ENCODE measurements at regions not wholly inside any gene's neighbourhood (a gene's known extent, or its start where the extent isn't known, plus 50 kb on each side); places are given as distances from the start of the nearest gene placed in this dataset.

DNA sequence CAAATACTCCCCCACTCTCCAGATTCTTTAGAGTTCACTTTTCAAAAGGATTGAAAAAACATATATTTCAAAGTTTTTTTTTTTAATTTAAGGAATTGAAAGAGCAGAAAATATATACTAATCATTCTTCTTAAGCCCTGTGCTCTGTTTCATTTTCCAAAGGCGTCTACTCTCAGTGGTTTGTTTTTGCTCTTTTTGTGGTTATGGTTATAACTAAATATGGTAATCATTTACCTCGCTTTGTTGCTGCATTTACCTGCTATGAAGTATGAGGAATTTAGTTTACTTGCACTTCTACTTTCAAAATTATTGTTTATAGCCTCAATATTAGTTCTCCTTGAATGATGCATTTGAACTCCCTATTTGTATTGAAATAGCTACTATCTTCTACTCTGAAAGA, 55.9 kb upstream of the LRRK2 start:
- DNase-seq (ENCODE audit: low read depth in 1 of 2, low spot score in 2 of 2) (no peak), FAIRE-seq (no peak)
- H3K27me3 ChIP-seq (replicated peaks in 1 of 4; ENCODE audit: control insufficient read depth in 3 of 4, extremely low read depth in 1 of 4, insufficient read depth in 3 of 4, low read length in 3 of 4) = no peaks in the 10 kb centered on the region
- H4K5ac ChIP-seq (ENCODE audit: insufficient read length, low read depth, low read length) = no peak overlapping the region
- no peak overlapping the region for H3K9ac ChIP-seq (replicated peaks in 1 of 4; ENCODE audit: extremely low read depth in 1 of 4, low read depth in 3 of 4, low read length in 3 of 4)
- no peaks in the 10 kb centered on the region for H3K79me1 ChIP-seq (ENCODE audit: low read depth, low read length)
- H3K36me3 ChIP-seq (ENCODE audit: control insufficient read depth in 2 of 4, insufficient read depth in 4 of 4, low read length in 3 of 4) = no peaks in the 10 kb centered on the region; a peak in 2 of 8 replicates
- H2BK120ac ChIP-seq (replicated peaks; ENCODE audit: low read depth, low read length) = no peak overlapping the region
- no peak overlapping the region for H2AFZ ChIP-seq (ENCODE audit: low read length)
- WGBS, 2 experiments (ENCODE audit: extremely low coverage in 1 of 2, insufficient coverage in 1 of 2, insufficient read length in 1 of 2, insufficient replicate concordance in 2 of 2, low coverage in 1 of 2, low lambda C conversion rate in 2 of 2, missing lambda C conversion rate in 1 of 2) = 97% methylated on average over 2 of the region's 2 CpGs; no CpG with 5 or more reads in 1 of the 2 experiments
- no peak overlapping the region for H3K14ac ChIP-seq (ENCODE audit: insufficient read length)
- H4K91ac ChIP-seq (replicated peaks; ENCODE audit: insufficient read length, low read length) = no peak overlapping the region
- no peaks in the 10 kb centered on the region for H3K4me1 ChIP-seq (replicated peaks in 1 of 4; ENCODE audit: control insufficient read depth in 3 of 4, insufficient read depth in 4 of 4, low read length in 3 of 4)
- no peaks in the 10 kb centered on the region for H4K20me1 ChIP-seq (replicated peaks in 1 of 2; ENCODE audit: control insufficient read depth in 1 of 2, insufficient read depth in 2 of 2, low read length in 2 of 2)
- no peak overlapping the region for H3K27ac ChIP-seq (ENCODE audit: low read depth, low read length)
- peaks cover 9 to 17% of the 10 kb centered on the region in 2 experiments; a peak in 3 of 4 replicates for H3K9me3 ChIP-seq (ENCODE audit: insufficient read depth in 2 of 2, low read depth in 1 of 2, low read length in 1 of 2)
- no peak overlapping the region for H3K4me2 ChIP-seq (ENCODE audit: insufficient read depth in 1 of 2, low read depth in 2 of 2, low read length in 2 of 2)
- H2BK5ac ChIP-seq (ENCODE audit: low read depth, low read length) = no peak overlapping the region
- H3K23ac ChIP-seq (ENCODE audit: insufficient read length) = no peak overlapping the region
- H2BK20ac ChIP-seq (ENCODE audit: low read length) = no peak overlapping the region
- H3K79me2 ChIP-seq (ENCODE audit: control insufficient read depth in 1 of 2, insufficient read depth in 2 of 2, low read length in 2 of 2) = no peaks in the 10 kb centered on the region
- POLR2A ChIA-PET (ENCODE audit: partially characterized antibody) = no interaction called here
- H3K56ac ChIP-seq (replicated peaks; ENCODE audit: insufficient read length, low read depth, low read length) = no peak overlapping the region
- no peak overlapping the region for H3K18ac ChIP-seq (ENCODE audit: extremely low read depth, low read length)
- H4K8ac ChIP-seq (ENCODE audit: extremely low read depth, insufficient read depth, low read length) = no peak overlapping the region
- H3K4me3 ChIP-seq (ENCODE audit: extremely low read depth in 1 of 4, insufficient read depth in 2 of 4, low read depth in 3 of 4, low read length in 4 of 4) = no peak overlapping the region
- no peaks in the 10 kb centered on the region for H3K23me2 ChIP-seq (ENCODE audit: low read depth, low read length)
- H2BK12ac ChIP-seq (ENCODE audit: low read depth, low read length) = no peak overlapping the region
- no peak overlapping the region for H2BK15ac ChIP-seq (ENCODE audit: low read length)
- CTCF ChIA-PET (ENCODE audit: partially characterized antibody) = no interaction called here
- no peak overlapping the region for H2AK5ac ChIP-seq (ENCODE audit: low read depth, low read length)
- no peak overlapping the region for H3K4ac ChIP-seq (replicated peaks; ENCODE audit: insufficient read length, low read depth, low read length)
- TF ChIP-seq PHF8 (conservative IDR thresholded peaks at IDR 0.05; ENCODE audit: low read depth, low read length) = no peak
- TF ChIP-seq EGR1 (IDR thresholded peaks at IDR 0.05; ENCODE audit: borderline replicate concordance, low read depth, low read length) = no peak
- TF ChIP-seq, protein P1, sequence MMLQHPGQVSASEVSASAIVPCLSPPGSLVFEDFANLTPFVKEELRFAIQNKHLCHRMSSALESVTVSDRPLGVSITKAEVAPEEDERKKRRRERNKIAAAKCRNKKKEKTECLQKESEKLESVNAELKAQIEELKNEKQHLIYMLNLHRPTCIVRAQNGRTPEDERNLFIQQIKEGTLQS (IDR thresholded peaks at IDR 0.05; ENCODE audit: insufficient read depth, low read depth, low read length) = no peak
- no peak for TF ChIP-seq CHD1 (IDR thresholded peaks at IDR 0.05; ENCODE audit: low read depth, low read length)
- no peak for TF ChIP-seq TEAD4 (IDR thresholded peaks at IDR 0.05; ENCODE audit: low read depth, low read length)
- TF ChIP-seq HDAC6 (IDR thresholded peaks at IDR 0.05; ENCODE audit: low read depth, low read length) = no peak
- TF ChIP-seq SIRT6 (IDR thresholded peaks at IDR 0.05; ENCODE audit: low read length) = no peak
- no peak for TF ChIP-seq TBP (IDR thresholded peaks at IDR 0.05; ENCODE audit: low read depth, low read length)
- TF ChIP-seq, protein P2, sequence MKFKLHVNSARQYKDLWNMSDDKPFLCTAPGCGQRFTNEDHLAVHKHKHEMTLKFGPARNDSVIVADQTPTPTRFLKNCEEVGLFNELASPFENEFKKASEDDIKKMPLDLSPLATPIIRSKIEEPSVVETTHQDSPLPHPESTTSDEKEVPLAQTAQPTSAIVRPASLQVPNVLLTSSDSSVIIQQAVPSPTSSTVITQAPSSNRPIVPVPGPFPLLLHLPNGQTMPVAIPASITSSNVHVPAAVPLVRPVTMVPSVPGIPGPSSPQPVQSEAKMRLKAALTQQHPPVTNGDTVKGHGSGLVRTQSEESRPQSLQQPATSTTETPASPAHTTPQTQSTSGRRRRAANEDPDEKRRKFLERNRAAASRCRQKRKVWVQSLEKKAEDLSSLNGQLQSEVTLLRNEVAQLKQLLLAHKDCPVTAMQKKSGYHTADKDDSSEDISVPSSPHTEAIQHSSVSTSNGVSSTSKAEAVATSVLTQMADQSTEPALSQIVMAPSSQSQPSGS (IDR thresholded peaks at IDR 0.05; ENCODE audit: low read length) = no peak
- TF ChIP-seq TCF12 (IDR thresholded peaks at IDR 0.05; ENCODE audit: low read depth, low read length) = no peak
- TF ChIP-seq, protein P3, sequence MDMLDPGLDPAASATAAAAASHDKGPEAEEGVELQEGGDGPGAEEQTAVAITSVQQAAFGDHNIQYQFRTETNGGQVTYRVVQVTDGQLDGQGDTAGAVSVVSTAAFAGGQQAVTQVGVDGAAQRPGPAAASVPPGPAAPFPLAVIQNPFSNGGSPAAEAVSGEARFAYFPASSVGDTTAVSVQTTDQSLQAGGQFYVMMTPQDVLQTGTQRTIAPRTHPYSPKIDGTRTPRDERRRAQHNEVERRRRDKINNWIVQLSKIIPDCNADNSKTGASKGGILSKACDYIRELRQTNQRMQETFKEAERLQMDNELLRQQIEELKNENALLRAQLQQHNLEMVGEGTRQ (IDR thresholded peaks at IDR 0.05; ENCODE audit: low read length) = no peak
- no peak for TF ChIP-seq EP300 (IDR thresholded peaks at IDR 0.05; ENCODE audit: borderline replicate concordance in 1 of 2, low read depth in 2 of 2, low read length in 2 of 2)
